ENCODE measurements at regions not wholly inside any gene's neighbourhood (a gene's known extent, or its start where the extent isn't known, plus 50 kb on each side); places are given as distances from the start of the nearest gene placed in this dataset.
"Not testable (repeated sequence)": the region's sequence is repeated elsewhere in the genome, so short reads cannot be mapped to it uniquely, and the experiment has no call there.

GRCh38 chr4:118424062-118424461, 71.3 kb upstream of the PRSS12 start:
- not testable (repeated sequence) for H3K36me3 Mint-ChIP-seq; H3K27me3 ChIP-seq; H3K36me3 ChIP-seq; H3K9me3 ChIP-seq (ENCODE audit: low read depth); H3K4me1 ChIP-seq; H3K27ac Mint-ChIP-seq; H3F3A ChIP-seq (ENCODE audit: low read depth); H3K4me3 Mint-ChIP-seq; H3K4me2 ChIP-seq; H3K4me1 Mint-ChIP-seq; H3K79me2 ChIP-seq (ENCODE audit: low read depth); H4K20me1 ChIP-seq (ENCODE audit: low read depth); H3K9me3 Mint-ChIP-seq; H3K4me3 ChIP-seq; H3K27ac ChIP-seq; H3K9ac ChIP-seq; H3K27me3 Mint-ChIP-seq (ENCODE audit: insufficient read depth, low read depth)
- peak overlapping the region; percentile 99 for H2AFZ ChIP-seq (replicated peaks)
- TF ChIP-seq CTCF (IDR thresholded peaks at IDR 0.05): peak; percentile 64
- DNase-seq (ENCODE audit: low spot score): peak; percentile 68

GRCh38 chr4:118428881-118429280, 76.1 kb upstream of the PRSS12 start:
- H3K4me1 Mint-ChIP-seq; H3K27me3 Mint-ChIP-seq (ENCODE audit: insufficient read depth, low read depth); H4K20me1 ChIP-seq (ENCODE audit: low read depth); H3K4me1 ChIP-seq; H3K27ac ChIP-seq; H3K36me3 Mint-ChIP-seq; H3K4me3 ChIP-seq; H3K9me3 ChIP-seq (ENCODE audit: low read depth); H3K4me2 ChIP-seq; H3K79me2 ChIP-seq (ENCODE audit: low read depth); H3K27ac Mint-ChIP-seq; H2AFZ ChIP-seq (replicated peaks); H3K27me3 ChIP-seq; H3K9me3 Mint-ChIP-seq; H3K4me3 Mint-ChIP-seq; H3K36me3 ChIP-seq; H3F3A ChIP-seq (ENCODE audit: low read depth); DNase-seq (ENCODE audit: low spot score); H3K9ac ChIP-seq: not testable (repeated sequence)

GRCh38 chr4:118432359-118432758, 79.6 kb upstream of the PRSS12 start:
- not testable (repeated sequence) for H3K36me3 ChIP-seq; H3K9me3 Mint-ChIP-seq; H3K4me2 ChIP-seq; H3K4me3 Mint-ChIP-seq; DNase-seq (ENCODE audit: low spot score); H2AFZ ChIP-seq (replicated peaks); H3K4me1 Mint-ChIP-seq; H3K9me3 ChIP-seq (ENCODE audit: low read depth); H3K27ac Mint-ChIP-seq; H4K20me1 ChIP-seq (ENCODE audit: low read depth); H3K79me2 ChIP-seq (ENCODE audit: low read depth); H3K36me3 Mint-ChIP-seq; H3F3A ChIP-seq (ENCODE audit: low read depth); H3K27me3 ChIP-seq; H3K4me3 ChIP-seq; H3K27me3 Mint-ChIP-seq (ENCODE audit: insufficient read depth, low read depth); H3K27ac ChIP-seq; H3K4me1 ChIP-seq; H3K9ac ChIP-seq

GRCh38 chr4:118433612-118434375, 81.0 kb upstream of the PRSS12 start:
- H3K27ac Mint-ChIP-seq; H3K9me3 ChIP-seq (ENCODE audit: low read depth); H3K4me2 ChIP-seq; H3K27ac ChIP-seq; H3K36me3 Mint-ChIP-seq; H3K79me2 ChIP-seq (ENCODE audit: low read depth); H2AFZ ChIP-seq (replicated peaks); H3K9ac ChIP-seq; DNase-seq (ENCODE audit: low spot score); H3K27me3 Mint-ChIP-seq (ENCODE audit: insufficient read depth, low read depth); H3K4me3 ChIP-seq; H3F3A ChIP-seq (ENCODE audit: low read depth); H3K27me3 ChIP-seq; H3K4me3 Mint-ChIP-seq; H3K4me1 Mint-ChIP-seq; H4K20me1 ChIP-seq (ENCODE audit: low read depth); H3K36me3 ChIP-seq; H3K9me3 Mint-ChIP-seq; H3K4me1 ChIP-seq: not testable (repeated sequence)

- not testable (repeated sequence) for H2AFZ ChIP-seq (replicated peaks); H3K4me3 ChIP-seq; H3K27ac Mint-ChIP-seq; H3K4me3 Mint-ChIP-seq; H4K20me1 ChIP-seq (ENCODE audit: low read depth); H3K4me2 ChIP-seq; H3K9ac ChIP-seq; H3K4me1 ChIP-seq; H3K36me3 Mint-ChIP-seq; H3K27me3 Mint-ChIP-seq (ENCODE audit: insufficient read depth, low read depth); H3K9me3 ChIP-seq (ENCODE audit: low read depth); H3K4me1 Mint-ChIP-seq; H3K27me3 ChIP-seq; DNase-seq (ENCODE audit: low spot score); H3K36me3 ChIP-seq; H3K79me2 ChIP-seq (ENCODE audit: low read depth); H3F3A ChIP-seq (ENCODE audit: low read depth); H3K27ac ChIP-seq; H3K9me3 Mint-ChIP-seq
Measured at GRCh38 chr4:118435415-118435814, 82.6 kb upstream of the PRSS12 start.

- not testable (repeated sequence) for H3K4me2 ChIP-seq; H3K4me3 ChIP-seq; H3K4me1 Mint-ChIP-seq; H3K36me3 Mint-ChIP-seq; H3K27me3 ChIP-seq; H3K4me3 Mint-ChIP-seq; H3K36me3 ChIP-seq; H3K9ac ChIP-seq; H3K27ac Mint-ChIP-seq; H3K9me3 ChIP-seq (ENCODE audit: low read depth); H2AFZ ChIP-seq (replicated peaks); H3K79me2 ChIP-seq (ENCODE audit: low read depth); H3F3A ChIP-seq (ENCODE audit: low read depth); H3K27me3 Mint-ChIP-seq (ENCODE audit: insufficient read depth, low read depth); H3K4me1 ChIP-seq; H3K9me3 Mint-ChIP-seq; H4K20me1 ChIP-seq (ENCODE audit: low read depth)
- peak overlapping the region; percentile 84 for H3K27ac ChIP-seq
- peak; percentile 46 for DNase-seq (ENCODE audit: low spot score)
Measured at GRCh38 chr4:118442115-118442837, 89.5 kb upstream of the PRSS12 start.

GRCh38 chr4:118447397-118447796, 94.6 kb upstream of the PRSS12 start:
- not testable (repeated sequence) for H3K4me1 ChIP-seq; H3F3A ChIP-seq (ENCODE audit: low read depth); H3K4me3 Mint-ChIP-seq; H3K4me1 Mint-ChIP-seq; H3K79me2 ChIP-seq (ENCODE audit: low read depth); H3K9me3 Mint-ChIP-seq; H3K27me3 ChIP-seq; DNase-seq (ENCODE audit: low spot score); H3K27me3 Mint-ChIP-seq (ENCODE audit: insufficient read depth, low read depth); H2AFZ ChIP-seq (replicated peaks); H3K36me3 ChIP-seq; H3K9ac ChIP-seq; H3K36me3 Mint-ChIP-seq; H3K27ac ChIP-seq; H3K4me2 ChIP-seq; H4K20me1 ChIP-seq (ENCODE audit: low read depth); H3K9me3 ChIP-seq (ENCODE audit: low read depth); H3K27ac Mint-ChIP-seq; H3K4me3 ChIP-seq
